Fibroblast of skin of left quadriceps (primary cell): ENCODE measurements at regions not wholly inside any gene's neighbourhood (a gene's known extent, or its start where the extent isn't known, plus 50 kb on each side); places are given as distances from the start of the nearest gene placed in this dataset.
"Not testable (repeated sequence)": the region's sequence is repeated elsewhere in the genome, so short reads cannot be mapped to it uniquely, and the experiment has no call there.

Experiments used
- DNase-seq, 2 experiments: peaks; one replicate each; pipeline ENCODE4 v3.0.0-alpha.2; 2013; ENCODE audit warnings: low read depth in 2 of 2

DNA sequence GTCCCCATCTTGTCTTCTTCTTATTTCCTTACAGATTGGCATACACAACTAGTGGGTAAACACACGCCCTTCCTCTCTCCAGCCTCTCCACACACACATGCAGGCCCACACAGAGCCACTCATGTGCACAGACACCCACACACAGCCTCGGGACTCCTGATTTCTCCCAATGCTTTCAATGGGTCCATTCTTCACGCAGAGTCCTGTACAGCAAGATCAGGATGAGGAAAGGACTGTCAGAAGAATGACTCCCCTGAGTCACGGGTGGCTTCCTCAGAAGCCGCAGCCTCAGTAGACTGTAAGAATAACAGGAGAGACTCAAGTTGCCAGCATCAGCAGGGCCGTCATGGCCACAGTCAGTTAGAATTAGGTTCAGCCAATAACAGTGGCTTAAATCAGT, 109.1 kb upstream of the GLI2 start:
- no peak for DNase-seq

DNA sequence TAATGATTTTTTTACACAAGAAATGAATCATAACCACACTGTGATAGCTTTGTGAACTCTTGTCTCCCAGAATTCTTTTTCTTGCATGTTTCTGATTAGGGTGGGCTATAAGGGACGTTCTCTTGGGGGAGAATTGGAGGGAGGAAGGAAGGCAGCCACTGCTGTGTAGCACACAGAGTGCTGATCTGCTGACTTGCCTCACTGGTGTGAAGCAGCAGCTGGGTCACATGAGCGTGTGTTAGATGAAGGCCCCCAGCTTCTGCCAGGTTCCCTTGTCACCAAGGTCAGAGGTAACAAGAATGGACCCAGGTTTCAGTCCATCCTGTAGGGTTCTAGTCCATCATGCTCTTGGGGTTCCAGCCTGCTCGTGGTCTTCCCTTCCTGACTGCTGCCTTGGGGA, 107.4 kb upstream of the GLI2 start:
- no peak for DNase-seq

DNA sequence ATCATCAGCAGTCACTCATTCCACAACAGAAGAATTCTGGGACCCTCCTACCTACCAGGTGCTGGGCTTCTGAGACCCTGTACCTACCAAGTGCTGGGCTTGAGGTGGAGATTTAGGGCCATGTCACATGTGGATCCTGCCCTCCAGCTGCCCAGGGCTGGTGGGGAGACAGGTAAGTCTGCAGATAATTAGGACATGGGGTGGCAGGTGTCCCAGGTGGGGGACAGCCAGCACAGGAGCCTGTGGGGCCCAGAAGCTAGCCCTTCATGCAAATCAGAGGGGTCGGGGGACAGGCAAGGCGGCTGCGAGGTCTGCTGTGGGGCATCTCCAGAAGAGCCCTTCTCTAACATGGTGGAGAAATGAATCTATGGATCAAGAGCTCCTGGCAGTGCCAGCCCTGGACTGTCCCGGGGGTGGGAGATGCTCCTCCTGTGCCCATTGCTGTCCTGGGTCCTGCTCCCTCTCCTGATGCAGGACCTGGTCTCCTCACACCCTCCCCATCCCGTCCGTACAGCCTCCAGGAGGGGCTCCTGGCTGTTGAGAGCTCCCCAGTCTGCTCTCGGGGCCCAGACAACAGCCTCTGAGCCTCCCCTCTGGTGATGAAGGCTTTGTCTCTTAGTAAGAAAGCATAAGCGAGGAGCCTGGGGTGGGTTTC, 106.3 kb upstream of the GLI2 start:
- no peak for DNase-seq

DNA sequence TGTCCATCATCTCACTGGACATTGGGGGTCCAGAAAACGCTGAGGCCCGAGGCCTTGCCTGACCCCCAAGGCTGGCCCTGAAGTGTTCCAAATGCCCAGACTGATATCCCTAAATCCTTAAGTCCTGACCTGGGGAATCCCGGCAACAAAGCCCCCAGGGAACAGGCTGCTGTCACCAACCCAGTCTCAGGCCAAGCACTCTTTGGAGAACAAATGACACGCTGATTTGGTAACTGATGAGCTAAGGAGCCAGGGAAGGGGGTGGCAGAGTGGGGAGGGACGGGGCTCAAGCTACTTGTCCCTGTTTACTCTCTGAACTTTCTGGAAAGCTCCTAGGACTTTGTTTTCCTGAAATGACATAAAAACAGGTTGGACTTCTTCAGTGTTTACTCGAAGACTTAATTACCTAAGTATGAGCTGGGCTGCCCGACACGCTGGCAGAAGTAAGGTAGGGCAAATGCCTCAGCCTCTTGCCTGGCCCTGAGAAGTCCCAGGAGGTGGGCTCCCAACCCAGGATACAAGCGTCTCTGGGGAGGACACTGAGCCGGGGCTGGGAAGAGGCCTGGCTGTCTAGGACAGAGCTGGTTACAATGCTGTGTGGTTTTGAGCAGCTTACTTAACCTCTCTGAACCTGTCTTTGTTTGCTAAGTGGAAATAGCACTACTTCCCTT, 105.5 kb upstream of the GLI2 start:
- no peak for DNase-seq

DNA sequence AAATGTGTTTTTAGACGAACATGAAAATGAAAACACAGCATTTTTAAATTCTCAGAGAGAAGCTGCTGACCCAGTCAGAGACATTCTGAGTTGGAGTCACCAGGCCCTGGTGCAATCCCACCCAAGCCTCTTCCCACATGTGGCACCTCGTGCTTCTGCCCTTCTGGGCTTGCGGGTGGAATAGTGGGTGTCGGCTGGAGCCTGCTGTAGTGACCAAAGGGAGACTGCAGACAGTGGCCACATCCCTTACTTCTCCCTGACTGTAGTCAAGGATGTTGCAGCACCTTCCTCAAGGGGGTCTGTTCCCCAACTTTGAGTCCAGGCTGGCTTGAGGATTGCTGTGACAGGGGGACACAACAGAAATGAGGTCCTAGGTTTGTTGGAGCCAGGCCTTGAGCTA, 104.4 kb upstream of the GLI2 start:
- DNase-seq: no peak

GRCh38 chr2:120631724-120632123, 103.9 kb upstream of the GLI2 start:
- DNase-seq: no peak

DNA sequence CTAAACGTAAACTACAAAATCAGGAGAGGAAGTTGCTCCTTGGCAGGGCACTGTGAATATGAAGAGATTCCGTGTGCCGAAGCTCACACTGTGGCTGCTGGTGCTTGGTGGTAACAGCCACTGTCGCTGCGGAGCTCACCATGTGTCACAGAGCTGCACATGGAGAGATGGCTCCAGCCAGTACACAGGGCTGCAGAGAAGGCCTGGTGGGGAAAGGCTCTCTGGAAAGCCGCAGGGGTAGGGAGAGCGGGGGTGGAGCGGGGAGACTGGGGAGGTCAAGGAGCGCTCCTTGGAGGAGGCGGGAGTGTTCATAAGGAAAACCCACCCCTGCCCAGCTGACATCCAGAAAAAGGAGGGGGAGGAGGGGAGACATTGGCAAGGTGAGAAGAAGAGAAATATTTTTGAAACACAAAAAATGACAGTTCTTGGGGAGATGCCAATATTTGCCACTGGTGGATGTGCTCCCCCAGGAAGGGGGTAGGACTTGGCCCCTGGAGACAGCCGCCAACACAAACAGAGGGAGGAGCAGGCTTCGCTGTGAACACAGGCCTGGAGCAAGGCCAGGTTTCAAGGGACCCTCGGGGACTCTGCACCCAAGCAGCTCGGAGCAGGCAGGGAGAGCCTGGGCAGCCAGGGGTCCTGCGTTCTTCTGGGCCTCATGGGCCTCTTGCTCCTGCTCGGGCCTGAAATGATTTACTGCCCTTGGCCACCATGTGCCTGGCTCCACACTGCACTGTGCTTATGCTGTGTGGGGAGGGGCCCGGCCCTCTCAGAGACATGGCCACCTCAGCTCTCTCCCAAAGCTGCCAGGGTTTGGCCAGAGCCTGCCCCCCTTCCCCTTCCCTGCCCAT, 102.6 kb upstream of the GLI2 start:
- no peak for DNase-seq

GRCh38 chr2:120634533-120634932, 101.1 kb upstream of the GLI2 start:
- no peak for DNase-seq

DNA sequence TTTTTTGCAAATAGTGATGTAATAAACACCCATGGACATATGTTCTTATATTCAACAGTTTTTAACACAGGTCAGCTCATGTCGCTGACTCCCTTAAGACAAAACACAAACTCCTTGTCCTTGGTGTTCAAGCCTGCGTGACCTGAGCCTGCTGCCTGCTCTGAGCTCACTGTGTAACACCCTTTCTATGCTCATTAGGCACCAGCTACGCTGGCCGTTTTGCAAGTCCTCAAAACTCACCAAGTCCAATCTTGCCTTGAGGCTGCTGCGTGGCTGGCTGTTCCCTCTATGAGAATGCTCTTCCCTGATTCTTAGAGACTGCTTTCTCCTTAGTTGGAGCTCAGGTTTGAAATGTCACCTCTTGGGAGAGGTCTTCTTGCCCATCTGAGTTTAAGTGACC, 100.5 kb upstream of the GLI2 start:
- no peak for DNase-seq

DNA sequence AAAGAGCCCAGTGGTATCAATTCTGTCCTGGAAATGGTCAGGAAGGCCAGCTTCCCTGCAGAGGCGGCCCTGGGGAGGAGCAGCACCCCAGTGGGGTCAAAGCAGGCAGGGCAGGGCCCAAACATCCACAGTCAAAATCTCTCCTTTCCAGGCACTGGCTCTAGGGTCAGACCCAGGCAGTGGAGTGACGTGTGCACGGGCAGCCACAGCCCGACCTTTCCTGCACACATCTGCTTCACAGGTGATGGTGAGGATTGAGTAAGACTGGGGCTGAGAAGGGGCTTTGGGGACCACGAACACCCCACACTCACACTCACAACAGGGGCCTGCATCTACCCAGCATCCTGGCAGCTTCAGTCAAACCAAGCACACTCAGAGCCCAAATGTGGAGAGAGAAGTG, 97.8 kb upstream of the GLI2 start:
- DNase-seq: no peak

DNA sequence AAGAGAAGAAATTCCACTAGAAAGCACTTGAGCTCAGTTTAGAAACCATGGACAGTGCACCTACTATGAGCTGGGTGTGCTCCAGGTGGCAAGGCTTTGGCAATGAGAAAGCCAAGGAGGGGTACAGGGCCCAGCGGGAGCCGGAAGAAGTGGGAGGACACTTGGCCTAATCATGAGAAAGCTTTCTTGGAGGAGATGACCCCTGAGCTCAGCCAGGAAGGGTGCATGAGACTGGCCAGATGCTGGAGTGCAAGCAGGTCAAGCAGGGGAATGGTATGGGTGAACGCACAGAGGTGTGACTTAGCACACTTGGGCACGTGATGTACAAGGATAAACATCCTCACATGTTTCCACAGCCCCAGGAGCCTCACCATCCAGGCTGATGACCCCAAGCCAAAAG, 97.2 kb upstream of the GLI2 start:
- no peak for DNase-seq

DNA sequence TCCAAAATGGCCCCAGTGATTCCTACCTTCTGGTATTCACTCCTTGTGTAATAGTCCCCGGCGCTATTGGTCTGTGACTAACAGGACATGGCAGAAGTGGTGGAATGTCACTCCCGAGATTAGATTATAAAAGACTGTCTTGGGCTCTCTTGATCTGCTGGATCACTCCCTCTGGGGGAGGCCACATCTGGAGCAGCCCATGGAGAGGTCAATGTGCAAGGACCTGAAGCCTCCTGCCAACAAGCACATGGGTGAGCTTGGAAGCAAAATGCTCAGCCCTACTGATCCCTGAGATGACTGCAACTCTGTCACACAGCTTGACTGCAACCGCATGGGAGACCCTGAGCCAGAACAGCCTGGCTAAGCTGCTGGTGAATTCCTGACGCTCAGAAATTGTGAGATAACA, 94.3 kb upstream of the GLI2 start:
- no peak for DNase-seq

- DNase-seq: no peak
Measured at GRCh38 chr2:120642646-120643045, 93.0 kb upstream of the GLI2 start.

DNA sequence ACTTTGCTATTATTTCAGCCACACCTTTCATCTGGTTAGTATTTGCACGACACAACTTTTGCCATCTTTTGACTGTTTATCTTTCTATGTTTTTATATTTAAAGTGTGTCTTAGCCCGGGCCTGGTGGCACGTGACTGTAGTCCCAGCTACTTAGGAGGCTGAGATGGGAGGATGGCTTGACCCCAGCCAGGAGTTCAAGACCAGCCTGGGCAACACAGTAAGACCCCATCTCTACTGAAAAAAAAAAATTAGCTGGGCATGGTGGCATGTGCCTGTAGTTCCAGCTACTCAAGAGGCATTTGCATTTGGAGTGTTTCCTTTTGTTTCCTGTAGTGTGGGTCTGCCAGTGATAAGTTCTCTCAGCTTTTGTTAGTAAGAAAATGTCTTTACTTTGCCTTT, 88.7 kb upstream of the GLI2 start:
- no peak for DNase-seq

GRCh38 chr2:120647487-120647886, 88.2 kb upstream of the GLI2 start:
- peak; percentile 72 to 76 for DNase-seq

- DNase-seq: not testable (repeated sequence)
Measured at GRCh38 chr2:120649381-120649780, 86.3 kb upstream of the GLI2 start.

- no peak for DNase-seq
Measured at GRCh38 chr2:120650022-120650644, 85.5 kb upstream of the GLI2 start.

DNA sequence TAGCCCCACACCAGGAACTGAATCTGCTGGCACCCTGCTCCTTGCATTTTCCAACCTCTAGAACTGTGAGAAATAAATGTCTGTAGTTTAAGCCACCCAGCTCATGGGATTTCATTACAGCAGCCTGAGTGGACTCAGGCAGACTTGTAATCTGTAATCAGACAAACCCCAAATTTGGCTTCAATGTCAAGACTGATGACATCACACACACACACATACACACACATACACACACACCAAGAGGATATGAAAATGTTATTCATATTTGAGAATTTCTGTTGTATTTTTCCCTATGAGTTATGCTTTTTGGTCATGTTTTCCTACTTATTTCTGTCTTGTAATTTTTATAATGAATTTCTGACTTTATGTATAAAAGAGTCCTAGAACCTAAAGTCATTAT, 83.8 kb upstream of the GLI2 start:
- DNase-seq: no peak

DNA sequence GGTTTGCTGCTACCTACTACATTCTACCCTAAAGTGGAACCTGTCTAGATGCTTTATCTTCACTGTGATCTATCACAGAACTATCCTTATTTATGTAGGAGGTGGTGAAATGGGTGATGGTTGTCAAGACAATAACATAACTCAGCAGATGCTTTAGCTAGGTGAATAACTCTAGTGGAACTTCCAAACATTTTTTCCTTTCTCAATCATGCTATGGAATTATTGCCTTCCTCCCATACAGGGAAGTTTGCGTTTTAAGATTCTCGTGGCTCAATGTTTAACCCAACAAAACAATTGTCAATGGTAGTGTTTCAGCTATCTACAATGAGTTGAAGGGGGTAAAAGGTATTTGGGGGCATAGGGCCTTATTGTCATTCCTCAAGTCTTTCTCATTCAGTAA, 82.6 kb upstream of the GLI2 start:
- peak; percentile 39 to 41 for DNase-seq

DNA sequence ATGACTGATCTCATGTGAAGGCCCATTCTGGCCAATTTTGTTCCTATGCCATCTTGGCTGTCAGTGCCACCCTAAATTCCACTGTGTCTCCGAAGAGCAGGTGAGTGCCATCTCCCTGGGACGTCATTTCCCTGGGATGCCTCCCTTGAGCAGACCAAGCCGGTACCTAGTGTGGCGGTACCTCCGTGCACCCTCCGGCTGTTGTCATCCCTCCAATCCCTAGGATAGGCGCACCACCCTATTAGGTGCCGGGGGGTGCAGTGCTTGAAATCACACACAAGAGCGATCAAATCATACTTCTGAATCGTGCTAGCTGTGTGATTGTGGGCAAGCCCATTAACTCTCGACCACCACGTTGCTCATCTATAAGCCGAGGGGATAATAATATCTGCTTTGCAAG, 81.8 kb upstream of the GLI2 start:
- DNase-seq: no peak

DNA sequence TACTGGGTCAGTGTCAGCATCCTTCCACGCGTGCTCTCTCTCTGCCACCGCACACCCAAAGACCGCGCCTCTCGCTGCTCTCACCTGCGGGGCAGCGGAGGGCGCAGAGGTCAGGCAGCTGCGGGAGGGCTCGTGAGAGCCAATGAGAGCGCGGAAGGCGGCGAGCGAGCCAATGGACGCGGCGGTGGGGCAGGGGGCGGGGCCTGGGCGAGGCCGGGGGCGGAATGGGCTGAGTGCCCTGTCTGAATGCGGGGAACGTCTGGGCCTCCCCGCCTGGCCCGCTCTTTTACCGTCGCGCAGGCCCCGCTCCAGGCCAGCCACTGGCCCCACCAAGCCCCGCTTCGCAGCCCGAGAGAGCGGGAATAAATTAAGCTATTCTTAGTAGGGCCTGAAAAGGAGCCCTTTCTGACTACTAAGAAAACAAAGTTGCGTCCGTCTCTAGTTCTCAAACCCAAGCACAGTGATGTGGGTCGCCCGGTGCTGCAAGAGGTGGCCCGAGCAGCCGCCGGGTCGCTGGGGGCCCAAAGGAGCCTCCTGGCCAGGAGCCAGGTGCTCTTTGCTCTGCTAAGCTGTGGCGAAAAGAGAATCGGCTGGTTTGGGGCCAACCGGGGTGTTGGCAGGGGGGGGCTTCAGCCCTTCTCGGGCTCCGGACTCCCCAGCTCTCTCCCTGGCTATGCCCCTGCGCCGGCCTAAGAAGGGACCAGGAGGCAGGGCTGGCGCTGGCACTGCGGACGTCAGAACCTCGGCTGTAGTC, 81.1 kb upstream of the GLI2 start:
- no peak for DNase-seq
